ENCODE measurements at regions not wholly inside any gene's neighbourhood (a gene's known extent, or its start where the extent isn't known, plus 50 kb on each side); places are given as distances from the start of the nearest gene placed in this dataset.

GRCh38 chr13:63628310-63628709, 2212.7 kb upstream of the PCDH20 start:
- no peak for ATAC-seq (ENCODE audit: poor library complexity)
- no peak for DNase-seq
- intact Hi-C loops (cut with DNase I) = no loop called here

GRCh38 chr13:63625869-63626268, 2210.2 kb upstream of the PCDH20 start:
- intact Hi-C loops (cut with DNase I) = no loop called here
- DNase-seq = no peak
- no peak for ATAC-seq (ENCODE audit: poor library complexity)

GRCh38 chr13:63614874-63615612, 2199.4 kb upstream of the PCDH20 start:
- intact Hi-C loops (cut with DNase I) = no loop called here
- ATAC-seq (ENCODE audit: poor library complexity) (no peak), DNase-seq (no peak)

GRCh38 chr13:63607153-63607552, 2191.5 kb upstream of the PCDH20 start:
- intact Hi-C loops (cut with DNase I) = no loop called here
- no peak for ATAC-seq (ENCODE audit: poor library complexity)
- no peak for DNase-seq

DNA sequence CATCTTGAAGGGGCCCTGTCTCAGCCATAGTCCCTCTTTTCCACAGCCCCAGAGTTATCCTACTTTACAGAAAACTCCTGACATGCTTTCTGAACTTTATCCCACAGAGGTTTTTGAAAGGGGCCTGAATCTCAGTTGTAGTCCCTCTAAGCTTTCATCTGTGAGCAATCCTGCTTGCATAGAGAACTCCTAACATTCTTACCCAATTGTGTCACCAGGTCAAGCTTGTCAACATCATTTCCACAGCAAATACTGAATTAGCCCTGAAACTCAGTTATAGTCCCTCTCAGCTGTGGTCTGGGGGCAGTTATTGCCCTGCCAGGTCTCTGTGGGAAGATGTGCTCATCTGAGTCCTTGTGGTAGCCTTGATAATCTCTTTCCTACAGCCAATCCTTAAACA, 2190.3 kb upstream of the PCDH20 start:
- no peak for DNase-seq
- intact Hi-C loops (cut with DNase I) = no loop called here
- ATAC-seq (ENCODE audit: poor library complexity) = no peak

GRCh38 chr13:63605403-63605802, 2189.8 kb upstream of the PCDH20 start:
- intact Hi-C loops (cut with DNase I) = no loop called here
- ATAC-seq (ENCODE audit: poor library complexity) (no peak), DNase-seq (no peak)

GRCh38 chr13:63595811-63596210, 2180.2 kb upstream of the PCDH20 start:
- ATAC-seq (ENCODE audit: poor library complexity) (no peak), DNase-seq (no peak)
- intact Hi-C loops (cut with DNase I) = no loop called here

- DNase-seq (no peak), ATAC-seq (ENCODE audit: poor library complexity) (no peak)
- intact Hi-C loops (cut with DNase I) = no loop called here
These were observed 2170.8 kb upstream of the PCDH20 start for GRCh38 chr13:63586467-63586866.

GRCh38 chr13:63578796-63579195, 2163.1 kb upstream of the PCDH20 start:
- intact Hi-C loops (cut with DNase I) = no loop called here

DNA sequence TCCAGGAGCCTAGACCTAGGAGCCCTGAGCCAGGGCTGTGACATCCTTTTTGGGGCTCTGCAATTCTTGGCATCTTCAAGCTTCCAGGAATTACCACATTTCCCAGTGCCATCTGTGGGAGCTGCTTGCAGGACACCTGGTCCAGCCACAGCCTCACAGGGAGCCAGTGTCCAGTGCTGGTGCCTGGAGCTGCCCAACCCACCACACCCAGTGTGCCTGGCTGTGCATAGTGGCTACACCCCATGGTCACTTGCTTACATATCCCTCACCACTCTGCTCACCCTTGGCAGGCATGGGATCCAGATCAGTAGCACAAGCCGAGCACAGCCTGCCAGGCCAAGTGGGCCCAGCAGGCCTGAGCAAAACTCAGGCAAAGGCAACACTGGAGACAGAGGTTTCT, 2151.4 kb upstream of the PCDH20 start:
- ATAC-seq (ENCODE audit: poor library complexity) = no peak
- DNase-seq = no peak
- intact Hi-C loops (cut with DNase I) = no loop called here

More at GRCh38 chr13:63578796-63579195, 2163.1 kb upstream of the PCDH20 start:
- ATAC-seq (ENCODE audit: poor library complexity) (no peak), DNase-seq (no peak)

DNA sequence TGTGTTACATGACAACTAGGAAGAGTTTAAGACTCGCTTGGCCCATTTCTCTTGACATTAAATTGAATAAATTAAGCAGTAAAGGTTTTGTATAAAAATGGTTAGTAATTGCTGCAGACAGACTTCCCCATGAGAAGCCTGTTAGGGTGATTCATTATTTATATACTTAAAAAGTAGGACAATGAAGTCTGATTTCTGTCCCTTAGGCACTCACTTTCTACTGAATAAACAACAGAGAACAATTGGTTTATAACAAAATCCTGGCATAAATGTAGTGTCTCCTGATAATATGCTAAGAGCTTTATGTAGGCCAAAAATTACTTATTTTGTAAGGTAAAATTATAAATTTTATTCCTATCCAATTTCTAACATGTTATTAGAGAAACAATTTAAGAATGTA, 2138.5 kb upstream of the PCDH20 start:
- intact Hi-C loops (cut with DNase I) = no loop called here
- ATAC-seq (ENCODE audit: poor library complexity) (no peak), DNase-seq (no peak)

- intact Hi-C loops (cut with DNase I) = no loop called here
- no peak for ATAC-seq (ENCODE audit: poor library complexity)
- no peak for DNase-seq
These were observed 2136.1 kb upstream of the PCDH20 start for GRCh38 chr13:63551731-63552130.

- no peak for ATAC-seq (ENCODE audit: poor library complexity)
These were observed 2130.9 kb upstream of the PCDH20 start for GRCh38 chr13:63546524-63546923.

DNA sequence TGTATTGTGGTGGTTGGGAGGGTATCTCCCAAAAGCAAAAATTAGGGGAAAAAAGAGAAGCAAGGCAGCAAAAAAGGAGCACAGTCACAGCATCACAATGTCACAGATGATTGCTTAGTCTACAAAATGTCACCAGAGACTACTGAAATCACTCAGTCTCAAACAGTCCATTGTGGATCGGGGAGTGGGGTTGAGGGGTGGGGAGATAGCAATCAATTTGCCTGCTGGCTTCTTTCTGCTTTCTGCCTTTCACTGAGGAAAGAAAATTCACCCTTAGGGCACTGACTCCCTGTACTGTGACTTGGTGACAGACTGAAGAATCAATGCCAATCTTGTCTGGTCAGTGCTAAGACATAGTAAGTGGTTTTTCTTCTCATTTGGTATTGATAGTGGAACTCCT, 2127.1 kb upstream of the PCDH20 start:
- ATAC-seq (ENCODE audit: poor library complexity) (no peak), DNase-seq (no peak)
- intact Hi-C loops (cut with DNase I) = no loop called here

More at GRCh38 chr13:63546524-63546923, 2130.9 kb upstream of the PCDH20 start:
- intact Hi-C loops (cut with DNase I) = no loop called here
- DNase-seq = no peak

GRCh38 chr13:63541336-63541735, 2125.7 kb upstream of the PCDH20 start:
- DNase-seq (no peak), ATAC-seq (ENCODE audit: poor library complexity) (no peak)
- intact Hi-C loops (cut with DNase I) = no loop called here

- DNase-seq (no peak), ATAC-seq (ENCODE audit: poor library complexity) (no peak)
- intact Hi-C loops (cut with DNase I) = no loop called here
These were observed 2124.4 kb upstream of the PCDH20 start for GRCh38 chr13:63540061-63540460.

DNA sequence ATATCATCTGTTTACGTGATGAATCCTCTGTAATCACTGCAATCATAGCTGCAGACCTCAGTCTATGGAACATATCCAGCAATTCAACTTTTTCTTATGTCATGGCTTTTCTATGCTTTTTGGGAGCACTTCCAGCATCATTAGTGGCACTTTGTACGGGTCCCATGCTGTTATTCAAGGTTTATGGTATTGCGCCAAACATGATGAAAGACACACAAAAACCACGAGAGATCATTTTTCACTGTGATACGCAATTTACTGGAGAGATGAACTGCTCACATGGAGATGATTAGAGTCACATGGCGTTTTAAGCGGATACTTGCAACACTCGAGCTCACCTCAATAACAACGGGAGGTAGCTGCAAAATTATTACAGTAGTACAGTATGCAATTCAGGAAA, 2101.7 kb upstream of the PCDH20 start:
- no peak for ATAC-seq (ENCODE audit: poor library complexity)
- intact Hi-C loops (cut with DNase I) = no loop called here

DNA sequence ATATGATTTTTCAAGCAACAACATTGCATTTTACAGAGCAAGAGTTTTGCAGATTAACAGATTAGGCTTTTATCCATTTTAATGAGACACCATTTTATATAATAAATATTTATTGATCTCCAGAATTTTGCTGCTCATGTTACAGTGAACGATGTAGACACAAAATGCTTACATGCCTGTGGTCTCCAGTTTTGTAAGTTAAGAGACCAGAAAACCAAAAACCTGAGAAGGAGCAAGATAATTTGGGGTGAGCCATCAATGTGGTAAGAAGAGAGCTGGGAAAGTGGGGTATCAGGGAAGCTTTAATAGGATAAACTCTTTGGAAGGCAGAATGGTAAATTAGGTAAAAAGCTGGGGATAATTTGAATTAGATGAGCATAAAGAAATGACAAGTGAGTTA, 2100.5 kb upstream of the PCDH20 start:
- DNase-seq (no peak), ATAC-seq (ENCODE audit: poor library complexity) (no peak)
- intact Hi-C loops (cut with DNase I) = no loop called here

More for the DNA sequence above, 2101.7 kb upstream of the PCDH20 start:
- DNase-seq = no peak

DNA sequence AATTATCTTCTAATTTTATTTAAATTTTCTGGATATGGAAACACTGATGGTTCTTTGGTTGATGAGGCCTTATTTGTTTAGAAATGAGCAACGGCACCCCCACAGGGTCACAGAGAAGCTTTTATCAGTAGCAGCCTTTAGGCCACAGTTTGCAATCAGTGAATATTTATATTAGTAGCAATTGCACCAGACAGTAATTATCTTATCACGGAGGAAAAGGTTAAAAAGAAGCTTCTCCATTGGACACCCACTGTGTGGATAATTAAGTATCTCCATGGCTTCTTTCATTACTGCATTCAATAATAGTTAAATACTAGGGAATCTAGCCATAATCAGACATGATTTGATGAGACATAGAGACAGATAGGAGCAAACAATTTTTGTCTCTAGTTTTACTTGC, 2099.2 kb upstream of the PCDH20 start:
- intact Hi-C loops (cut with DNase I) = no loop called here
- ATAC-seq (ENCODE audit: poor library complexity) = no peak

DNA sequence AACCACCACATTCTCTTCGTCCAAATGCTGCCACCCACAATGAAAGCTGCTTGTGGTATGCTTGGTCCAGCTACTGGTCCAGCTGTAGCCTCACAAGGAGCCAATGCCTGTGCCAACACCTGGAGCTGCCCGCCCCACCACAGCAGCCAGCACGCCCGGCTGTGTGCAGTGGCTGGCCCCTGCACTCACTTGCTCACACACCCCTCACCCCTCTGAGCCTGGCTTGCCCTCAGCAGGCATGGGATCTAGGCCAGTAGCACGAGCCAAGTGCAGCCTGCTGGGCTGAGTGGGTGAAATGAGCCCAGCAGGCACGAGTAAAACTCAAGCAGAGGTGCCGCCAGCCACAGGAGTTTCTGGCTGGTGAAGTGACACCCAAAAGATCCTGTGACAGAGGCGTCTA, 2096.4 kb upstream of the PCDH20 start:
- ATAC-seq (ENCODE audit: poor library complexity) = no peak
- intact Hi-C loops (cut with DNase I) = no loop called here
- DNase-seq = no peak

More for the DNA sequence above, 2099.2 kb upstream of the PCDH20 start:
- DNase-seq = no peak

- ATAC-seq (ENCODE audit: poor library complexity) = no peak
- no peak for DNase-seq
- intact Hi-C loops (cut with DNase I) = no loop called here
These were observed 2086.1 kb upstream of the PCDH20 start for GRCh38 chr13:63501702-63502101.
